Mucosa of descending colon (tissue), 3 donors: ENCODE measurements at regions not wholly inside any gene's neighbourhood (a gene's known extent, or its start where the extent isn't known, plus 50 kb on each side); places are given as distances from the start of the nearest gene placed in this dataset.
"Not testable (repeated sequence)": the region's sequence is repeated elsewhere in the genome, so short reads cannot be mapped to it uniquely, and the experiment has no call there.

ENCODE experiments used
- ATAC-seq: fragments of 200-7000 bp; cut with Tn5 transposase; one replicate; pipeline ENCODE4 v1.9.1; 2020; ENCODE audit warnings: mild to moderate bottlenecking, moderate library complexity
- DNase-seq, 3 donors: peaks; one replicate each; pipeline ENCODE4 v3.0.0-alpha.2; 2020
- H3K36me3 ChIP-seq: fragments of 200-600 bp; one replicate; pipeline ENCODE4 v1.8.0; 2021; ENCODE audit warnings: low read depth, mild to moderate bottlenecking
- H3K4me1 ChIP-seq: fragments of 200-600 bp; one replicate; pipeline ENCODE4 v1.8.0; 2021; ENCODE audit warnings: low read depth, mild to moderate bottlenecking
- H3K4me3 ChIP-seq: fragments of 200-600 bp; one replicate; pipeline ENCODE4 v1.8.0; 2021; ENCODE audit warnings: mild to moderate bottlenecking
- H3K9me3 ChIP-seq: fragments of 200-600 bp; one replicate; pipeline ENCODE4 v1.8.0; 2021; ENCODE audit warnings: mild to moderate bottlenecking
- intact Hi-C, 2 donors: fragments of 100-400 bp; cut with DNase I in 1 of 2; cut with micrococcal nuclease in 1 of 2; formaldehyde crosslinking; loops; one replicate each; pipeline versions ENCODE4 v1.11.0 to v1.11.1; 2022; cut with DNase I, micrococcal nuclease
- TF ChIP-seq, protein P1 (sequence below): fragments of 200-600 bp; IDR thresholded peaks from one replicate; pipeline ENCODE4 v1.8.0; 2022; ENCODE audit warnings: antibody characterized with exemption, mild to moderate bottlenecking
- donor health status: DM: no; HTN: no; CAD: no; lungs with moderate emphysema.
- donor health status: DM: no; HTN: no; CAD: no.
- donor health status: DM: no; HTN: yes; CAD: no.

DNA sequence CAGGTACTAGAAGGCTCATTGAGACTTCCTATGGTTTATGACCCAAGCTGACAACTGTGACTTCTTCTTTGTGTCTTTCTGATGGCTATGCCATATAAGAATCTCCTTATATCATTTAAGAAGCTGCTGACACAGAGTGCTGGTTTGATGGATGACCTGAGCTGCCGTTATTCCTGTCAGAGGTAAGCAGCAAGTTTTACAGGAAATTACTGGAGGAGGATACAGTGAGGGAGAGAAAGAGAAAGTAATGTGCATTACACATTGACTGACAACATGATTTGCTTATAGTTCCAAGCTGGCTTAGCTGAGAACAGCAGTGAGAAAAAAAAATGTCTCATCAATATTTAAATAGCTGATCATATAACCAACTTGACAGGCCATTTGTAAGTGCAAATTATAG, 981.4 kb downstream of the FSCB start:
- Histone ChIP-seq H3K4me3 (no peak overlapping the region), H3K4me1 (no peaks in the 10 kb centered on the region), H3K9me3 (no peaks in the 10 kb centered on the region), H3K36me3 (no peaks in the 10 kb centered on the region)
- ATAC-seq (no peak), DNase-seq (no peak)
- TF ChIP-seq, protein P1, sequence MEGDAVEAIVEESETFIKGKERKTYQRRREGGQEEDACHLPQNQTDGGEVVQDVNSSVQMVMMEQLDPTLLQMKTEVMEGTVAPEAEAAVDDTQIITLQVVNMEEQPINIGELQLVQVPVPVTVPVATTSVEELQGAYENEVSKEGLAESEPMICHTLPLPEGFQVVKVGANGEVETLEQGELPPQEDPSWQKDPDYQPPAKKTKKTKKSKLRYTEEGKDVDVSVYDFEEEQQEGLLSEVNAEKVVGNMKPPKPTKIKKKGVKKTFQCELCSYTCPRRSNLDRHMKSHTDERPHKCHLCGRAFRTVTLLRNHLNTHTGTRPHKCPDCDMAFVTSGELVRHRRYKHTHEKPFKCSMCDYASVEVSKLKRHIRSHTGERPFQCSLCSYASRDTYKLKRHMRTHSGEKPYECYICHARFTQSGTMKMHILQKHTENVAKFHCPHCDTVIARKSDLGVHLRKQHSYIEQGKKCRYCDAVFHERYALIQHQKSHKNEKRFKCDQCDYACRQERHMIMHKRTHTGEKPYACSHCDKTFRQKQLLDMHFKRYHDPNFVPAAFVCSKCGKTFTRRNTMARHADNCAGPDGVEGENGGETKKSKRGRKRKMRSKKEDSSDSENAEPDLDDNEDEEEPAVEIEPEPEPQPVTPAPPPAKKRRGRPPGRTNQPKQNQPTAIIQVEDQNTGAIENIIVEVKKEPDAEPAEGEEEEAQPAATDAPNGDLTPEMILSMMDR = no peak
- intact Hi-C loops = no loop called here

DNA sequence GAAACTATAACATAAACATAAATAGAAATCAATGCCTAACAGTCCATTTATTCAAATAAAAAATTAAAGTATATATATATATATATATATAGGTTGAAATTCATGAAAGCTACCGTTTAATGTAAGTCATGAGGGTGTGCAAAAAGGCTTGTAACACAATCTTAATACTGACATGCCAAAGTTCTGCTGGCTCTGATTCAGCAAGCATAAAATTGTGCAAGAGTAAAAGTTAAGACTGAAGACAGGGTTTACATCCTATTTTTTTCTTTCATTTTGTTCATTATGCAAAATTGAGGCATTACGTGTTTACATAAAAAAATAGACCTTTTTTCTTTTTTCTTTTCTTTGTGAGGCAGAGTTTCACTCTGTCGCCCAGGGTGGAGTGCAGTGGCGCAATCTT, 984.2 kb downstream of the FSCB start:
- intact Hi-C loops = no loop called here
- Histone ChIP-seq H3K4me3 (no peak overlapping the region), H3K36me3 (no peaks in the 10 kb centered on the region), H3K9me3 (no peaks in the 10 kb centered on the region), H3K4me1 (no peaks in the 10 kb centered on the region)
- TF ChIP-seq, protein P1 = no peak
- ATAC-seq (no peak), DNase-seq (no peak)

DNA sequence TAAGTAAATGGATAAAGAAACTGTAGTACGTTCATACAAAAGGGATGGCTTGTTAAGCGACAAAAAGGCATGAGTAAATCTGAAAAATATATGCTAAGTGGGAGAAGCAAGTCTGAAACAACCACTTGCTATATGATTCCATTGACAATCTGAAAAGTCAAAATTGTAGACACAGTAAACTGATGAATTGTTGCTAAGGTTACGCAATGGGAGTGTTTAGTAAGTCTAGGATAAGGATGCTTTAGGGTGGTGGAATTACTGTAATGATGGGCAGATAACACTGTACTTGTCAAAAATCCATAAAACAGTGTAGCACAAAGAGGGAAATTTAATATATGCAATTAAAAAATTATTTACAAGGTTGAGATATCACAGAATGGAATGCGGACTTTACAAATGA, 984.9 kb downstream of the FSCB start:
- no peak for DNase-seq
- H3K4me3 ChIP-seq = no peak overlapping the region
- H3K4me1 ChIP-seq = no peaks in the 10 kb centered on the region
- intact Hi-C loops = no loop called here
- no peaks in the 10 kb centered on the region for H3K9me3 ChIP-seq
- TF ChIP-seq, protein P1 = no peak
- no peaks in the 10 kb centered on the region for H3K36me3 ChIP-seq
- ATAC-seq = no peak

DNA sequence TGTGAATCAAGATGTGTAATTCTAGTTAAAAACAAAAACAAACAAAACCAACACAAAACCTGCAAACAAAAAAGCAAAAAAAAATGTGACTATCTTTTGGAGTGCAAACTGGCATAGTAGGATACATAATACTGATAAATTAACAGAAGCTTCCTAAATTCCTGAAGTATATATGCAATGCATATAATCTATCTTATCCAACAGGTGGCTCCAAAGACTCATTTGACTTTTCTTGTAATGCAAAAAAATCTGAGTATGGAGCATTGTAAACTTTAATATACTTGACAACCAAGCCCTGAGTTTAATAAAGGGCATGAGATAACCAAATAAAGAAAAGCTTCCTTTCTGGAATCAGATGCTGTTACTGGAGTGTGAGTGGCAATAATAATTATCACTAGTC, 1003.6 kb downstream of the FSCB start:
- no peak for ATAC-seq
- DNase-seq = no peak
- peaks cover 3% of the 10 kb centered on the region for H3K9me3 ChIP-seq
- H3K4me1 ChIP-seq = no peaks in the 10 kb centered on the region
- TF ChIP-seq, protein P1 = no peak
- intact Hi-C loops = no loop called here
- H3K36me3 ChIP-seq = no peaks in the 10 kb centered on the region
- H3K4me3 ChIP-seq = no peak overlapping the region

DNA sequence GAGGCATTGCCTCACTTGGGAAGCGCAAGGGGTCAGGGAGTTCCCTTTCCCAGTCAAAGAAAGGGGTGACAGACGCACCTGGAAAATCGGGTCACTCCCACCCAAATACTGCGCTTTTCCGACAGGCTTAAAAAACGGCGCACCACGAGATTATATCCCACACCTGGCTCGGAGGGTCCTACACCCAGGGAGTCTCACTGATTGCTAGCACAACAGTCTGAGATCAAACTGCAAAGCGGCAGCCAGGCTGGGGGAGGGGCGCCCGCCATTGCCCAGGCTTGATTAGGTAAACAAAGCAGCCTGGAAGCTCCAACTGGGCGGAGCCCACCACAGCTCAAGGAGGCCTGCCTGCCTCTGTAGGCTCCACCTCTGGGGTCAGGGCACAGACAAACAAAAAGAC, 1014.7 kb downstream of the FSCB start:
- ATAC-seq, H3K36me3 ChIP-seq, H3K9me3 ChIP-seq, H3K4me3 ChIP-seq, H3K4me1 ChIP-seq, intact Hi-C loops, DNase-seq: not testable (repeated sequence)

DNA sequence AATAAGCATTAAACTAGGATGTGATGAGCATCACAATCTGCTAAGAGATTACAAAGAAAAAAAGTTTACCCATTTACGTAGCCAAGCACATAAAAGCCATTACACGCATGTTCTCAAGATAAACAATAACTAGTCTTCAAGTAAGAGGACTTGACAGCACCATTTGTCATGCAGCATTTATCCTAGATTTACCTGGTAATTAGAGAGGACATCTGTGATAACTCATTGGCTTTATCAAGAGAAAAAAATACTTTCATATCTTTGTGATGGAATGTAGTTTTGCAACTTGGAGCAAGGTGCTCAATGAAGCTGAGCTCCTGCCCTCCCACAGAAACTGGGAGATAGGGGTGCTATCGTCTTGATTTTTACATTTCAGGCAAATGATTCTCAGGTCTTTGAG, 1023.7 kb downstream of the FSCB start:
- intact Hi-C loops = no loop called here
- Histone ChIP-seq H3K4me1 (no peaks in the 10 kb centered on the region), H3K9me3 (no peaks in the 10 kb centered on the region), H3K36me3 (no peaks in the 10 kb centered on the region), H3K4me3 (no peak overlapping the region)
- DNase-seq (no peak), ATAC-seq (no peak)
- TF ChIP-seq, protein P1 = no peak
